K562 (cell line): ENCODE measurements at regions not wholly inside any gene's neighbourhood (a gene's known extent, or its start where the extent isn't known, plus 50 kb on each side); places are given as distances from the start of the nearest gene placed in this dataset.

Experiments
- ATAC-seq: fragments of 200-7000 bp; cut with Tn5 transposase; 3 replicates; pipeline ENCODE4 v1.9.1; 2020; ENCODE audit warnings: moderate library complexity
- BruUV-seq: library from RNA; stranded (reverse); fragments of 400-500 nt; replicated peaks from 2 replicates; lab custom pipeline; 2021; lab: Mats Ljungman, UMichigan
- CTCF ChIA-PET: fragments of 300-600 bp; formaldehyde crosslinking; extraction: SDS; loops from one replicate; lab custom pipeline; 2021; ENCODE audit warnings: low intra/inter-chr PET ratio; lab: Yijun Ruan, JAX
- POLR2A ChIA-PET: fragments of 300-600, 350-650 bp; sonication (Branson Sonifier 250); formaldehyde crosslinking; extraction: SDS; loops from one replicate; lab custom pipeline; 2021; ENCODE audit warnings: antibody characterized with exemption, inconsistent platforms; lab: Yijun Ruan, JAX
- DNase-seq, 4 experiments: peaks; one replicate each; pipeline versions ENCODE4 v3.0.0 to v3.0.0-alpha.2; 2011 to 2018; ENCODE audit warnings: low spot score in 3 of 4, mixed read lengths in 3 of 4; ENCODE audit errors: extremely low read depth in 1 of 4
- FAIRE-seq: peaks from 2 replicates; lab custom pipeline; 2011; peaks lifted over from hg19 to GRCh38; lab: Jason Lieb, UNC
- H2AFZ ChIP-seq: 2 replicates; pipeline ENCODE4 v1.6.0; 2011; ENCODE audit warnings: low read depth, low read length, control low read depth, inconsistent platforms
- H3K27ac ChIP-seq: fragments of 200-600 bp; 3 replicates; pipeline ENCODE4 v1.8.0; 2011; ENCODE audit warnings: low read depth, mild to moderate bottlenecking, control low read depth, inconsistent platforms, low read length, moderate library complexity, mixed read lengths; ENCODE audit errors: extremely low read depth
- H3K27me3 ChIP-seq, 2 experiments: fragments of 300-600 bp in 1 of 2; 2 replicates in 1 of 2; 3 replicates in 1 of 2; pipeline versions ENCODE4 v1.6.0 to v1.8.0; 2011; ENCODE audit warnings: inconsistent platforms in 2 of 2, low read length in 2 of 2, mild to moderate bottlenecking in 1 of 2, mixed read lengths in 1 of 2, moderate library complexity in 1 of 2; ENCODE audit not compliant: control insufficient read depth in 2 of 2, insufficient read depth in 2 of 2
- H3K36me3 ChIP-seq: fragments of 300-600 bp; 3 replicates; pipeline ENCODE4 v1.8.0; 2011; ENCODE audit warnings: mild to moderate bottlenecking, low read length, inconsistent platforms; ENCODE audit not compliant: control insufficient read depth, insufficient read depth
- H3K4me1 ChIP-seq, 2 experiments: fragments of 200-600 bp in 1 of 2; replicated peaks in 1 of 2; 2 replicates in 1 of 2; 3 replicates in 1 of 2; pipeline versions ENCODE4 v1.5.1 to v1.8.0; 2011; ENCODE audit warnings: inconsistent platforms in 2 of 2, low read length in 2 of 2, mild to moderate bottlenecking in 1 of 2, mixed read lengths in 1 of 2, moderate library complexity in 1 of 2; ENCODE audit not compliant: control insufficient read depth in 2 of 2, insufficient read depth in 2 of 2
- H3K4me2 ChIP-seq: 2 replicates; pipeline ENCODE4 v1.6.1; 2011; ENCODE audit warnings: low read length, control low read depth, inconsistent platforms, mixed read lengths; ENCODE audit not compliant: insufficient read depth
- H3K4me3 ChIP-seq: fragments of 200-600 bp; sonication (generic), shearing (Covaris generic); 2 replicates; pipeline ENCODE4 v1.5.1; 2016; ENCODE audit warnings: control low read depth, inconsistent platforms
- H3K79me2 ChIP-seq: fragments of 200-600 bp; 3 replicates; pipeline ENCODE4 v1.8.0; 2011; ENCODE audit warnings: low read length, inconsistent platforms; ENCODE audit not compliant: control insufficient read depth, insufficient read depth
- H3K9ac ChIP-seq, 2 experiments: 2 replicates each; pipeline versions ENCODE4 v1.6.0 to v1.6.1; 2011; ENCODE audit warnings: low read depth in 2 of 2, low read length in 2 of 2, control low read depth in 1 of 2, inconsistent platforms in 1 of 2, mild to moderate bottlenecking in 1 of 2, mixed read lengths in 1 of 2; ENCODE audit not compliant: insufficient read depth in 1 of 2
- H3K9me1 ChIP-seq: one replicate; pipeline ENCODE4 v1.6.0; 2011; ENCODE audit warnings: inconsistent platforms, mild to moderate bottlenecking, low read length, moderate library complexity; ENCODE audit not compliant: control insufficient read depth, insufficient read depth
- H3K9me3 ChIP-seq: replicated peaks from 2 replicates; pipeline ENCODE4 v1.5.1; 2011; ENCODE audit warnings: low read depth, low read length, inconsistent platforms; ENCODE audit not compliant: control insufficient read depth, insufficient read depth
- H4K20me1 ChIP-seq: replicated peaks from 2 replicates; pipeline ENCODE4 v1.6.1; 2011; ENCODE audit warnings: low read length, inconsistent platforms, mixed read lengths; ENCODE audit not compliant: control insufficient read depth, insufficient read depth
- COPS2 ChIP-seq: fragments of 450-650 bp; conservative IDR thresholded peaks from 2 replicates; pipeline ENCODE4 v1.6.1; 2016; ENCODE audit warnings: mild to moderate bottlenecking, moderate library complexity
- DNMT1 ChIP-seq: fragments of 450-650 bp; IDR thresholded peaks from 2 replicates; pipeline ENCODE4 v1.6.1; 2016; ENCODE audit warnings: antibody characterized with exemption, mild to moderate bottlenecking
- GABPB1 ChIP-seq: sonication (generic); formaldehyde crosslinking; IDR thresholded peaks from 2 replicates; pipeline ENCODE4 v1.8.0; 2022; ENCODE audit warnings: mild to moderate bottlenecking, missing genetic modification reagents
- HDAC6 ChIP-seq: IDR thresholded peaks from 2 replicates; pipeline ENCODE4 v1.6.1; 2012; ENCODE audit warnings: low read depth, mild to moderate bottlenecking, control low read depth, inconsistent platforms, low read length, moderate library complexity
- HMG20B ChIP-seq: fragments of 250-450 bp; sonication (Bioruptor Pico); IDR thresholded peaks from 2 replicates; pipeline ENCODE4 v1.5.0; 2021; ENCODE audit warnings: mild to moderate bottlenecking
- NFYB ChIP-seq: IDR thresholded peaks from 2 replicates; pipeline ENCODE4 v1.6.1; 2011; ENCODE audit warnings: mild to moderate bottlenecking, moderate library complexity; ENCODE audit not compliant: insufficient read length; ENCODE audit errors: extremely low read depth
- SPI1 ChIP-seq: IDR thresholded peaks from 2 replicates; pipeline ENCODE4 v1.6.1; 2011; ENCODE audit warnings: low read depth, low read length, control low read depth, borderline replicate concordance
- SRSF3 ChIP-seq: fragments of 200-400 bp; formaldehyde crosslinking; IDR thresholded peaks from 2 replicates; pipeline ENCODE4 v1.6.1; 2016; ENCODE audit warnings: mild to moderate bottlenecking, low read length, moderate library complexity; ENCODE audit not compliant: insufficient read depth
- TFAM ChIP-seq: fragments of 250-450 bp; sonication (Bioruptor Pico); conservative IDR thresholded peaks from 2 replicates; pipeline ENCODE4 v1.5.0; 2021; ENCODE audit warnings: mild to moderate bottlenecking, moderate library complexity
- ZNF184 ChIP-seq: sonication (generic); formaldehyde crosslinking; IDR thresholded peaks from 2 replicates; pipeline ENCODE4 v1.5.0; 2020; ENCODE audit warnings: missing genetic modification reagents
- ZNF707 ChIP-seq: fragments of 250-450 bp; sonication (Bioruptor Pico); conservative IDR thresholded peaks from 2 replicates; pipeline ENCODE4 v1.8.0; 2022; ENCODE audit warnings: inconsistent platforms, mild to moderate bottlenecking, moderate library complexity
- WGBS: fragments of 100-300 bp; shearing (Covaris generic); methylation state at CpG from one replicate; pipeline ENCODE4 v1.1.6; 2016; ENCODE audit warnings: low coverage, mixed read lengths; ENCODE audit not compliant: insufficient coverage; ENCODE audit errors: missing lambda C conversion rate; 5-methylcytosine and 5-hydroxymethylcytosine counted together
- in situ Hi-C: fragments of 300-500 bp; cut with MboI; formaldehyde crosslinking; loops from 4 replicates; pipeline ENCODE4 v1.15.0; 2018; ENCODE audit warnings: inconsistent platforms, mixed read lengths
- intact Hi-C: fragments of 100-400 bp; cut with micrococcal nuclease; formaldehyde crosslinking; loops from 2 replicates; pipeline ENCODE4 v1.14.2; 2022
- TF ChIP-seq, protein P1 (sequence below): IDR thresholded peaks from 2 replicates; pipeline ENCODE4 v1.6.1; 2011; ENCODE audit warnings: borderline replicate concordance, low read depth, mild to moderate bottlenecking, moderate library complexity, low read length; ENCODE audit not compliant: insufficient read depth, poor library complexity, severe bottlenecking

- TF ChIP-seq ZNF184 (CRISPR knock-in tag) = no peak
Measured at GRCh38 chr3:71859123-71859519, 74.2 kb upstream of the PROK2 start (continued).

DNA sequence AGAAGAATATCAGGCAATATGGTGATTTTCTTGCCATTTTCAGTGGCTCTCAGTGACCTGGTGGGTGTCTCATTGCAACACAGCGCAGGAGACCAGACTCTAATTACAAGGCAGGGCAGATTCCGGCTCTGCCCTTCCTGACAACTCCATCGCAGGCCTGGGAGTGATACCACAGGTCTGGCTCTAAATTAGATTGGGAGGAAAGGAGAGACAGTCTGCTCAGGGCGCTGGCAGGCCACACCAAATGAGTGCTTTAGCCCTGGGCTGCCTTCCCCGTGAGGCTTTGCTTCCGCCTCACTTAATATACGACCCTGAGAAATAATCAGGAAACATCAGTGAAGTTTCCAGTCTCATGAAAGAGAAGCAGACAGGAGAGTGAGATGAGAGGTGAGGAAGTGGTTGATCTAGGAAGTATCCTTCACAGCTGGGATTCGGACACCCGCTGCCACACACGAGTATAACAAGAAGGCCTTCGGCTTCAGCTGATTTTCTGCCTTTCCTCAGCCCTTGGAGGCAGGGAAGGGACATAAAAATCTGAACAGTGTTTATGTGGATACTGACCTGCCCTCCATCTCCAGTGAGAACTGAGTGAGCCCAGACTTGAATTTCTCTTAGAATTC lies 73.7 kb upstream of the PROK2 start:
- Histone ChIP-seq H3K4me1 (no peaks in the 10 kb centered on the region), H3K27ac (no peak overlapping the region), H2AFZ (no peak overlapping the region), H3K9ac (no peak overlapping the region), H4K20me1 (no peaks in the 10 kb centered on the region), H3K4me3 (no peak overlapping the region), H3K9me1 (no peaks in the 10 kb centered on the region), H3K9me3 (no peaks in the 10 kb centered on the region), H3K27me3 (peaks cover 4 to 17% of the 10 kb centered on the region in 2 experiments; a peak in 3 of 5 replicates), H3K36me3 (no peaks in the 10 kb centered on the region), H3K4me2 (no peak overlapping the region), H3K79me2 (no peaks in the 10 kb centered on the region)
- no peak for TF ChIP-seq DNMT1
- peak; percentile 7; the same call in 1 of the 2 replicates for TF ChIP-seq SPI1
- ChIA-PET POLR2A (interaction anchor here (0.7 kb wide), 1 partner anchor 109 kb away, joined by 6 read pairs; no protein-coding TSS in a partner anchor), CTCF (interaction anchor here (0.7 to 1.3 kb wide), 4 partner anchors 128 to 589 kb away, joined by 3 to 8 read pairs (median 3); no protein-coding TSS in a partner anchor)
- no TSS peak for BruUV-seq
- intact Hi-C loops (loop anchor here (2.0 to 5.0 kb wide), 2 partner anchors 130 to 146 kb away; no protein-coding TSS in a partner anchor), in situ Hi-C loops (no loop called here)
- ATAC-seq (no peak), FAIRE-seq (no peak), DNase-seq (no peak)
- WGBS = 31% methylated on average over 11 of the region's 11 CpGs

- Histone ChIP-seq H3K4me2 (no peak overlapping the region), H3K9me1 (no peaks in the 10 kb centered on the region), H3K4me1 (no peaks in the 10 kb centered on the region), H4K20me1 (no peaks in the 10 kb centered on the region), H3K9me3 (no peaks in the 10 kb centered on the region), H3K9ac (no peak overlapping the region), H3K79me2 (no peaks in the 10 kb centered on the region), H3K27ac (no peak overlapping the region), H3K27me3 (peaks cover 10 to 24% of the 10 kb centered on the region in 2 experiments; a peak in 3 of 5 replicates), H2AFZ (no peak overlapping the region), H3K4me3 (no peak overlapping the region), H3K36me3 (no peaks in the 10 kb centered on the region)
- intact Hi-C loops (loop anchor here (2.0 to 5.0 kb wide), 2 partner anchors 129 to 146 kb away; no protein-coding TSS in a partner anchor), in situ Hi-C loops (no loop called here)
- WGBS = 0% methylated on average over 3 of the region's 3 CpGs
- ChIA-PET CTCF (interaction anchor here (0.8 kb wide), 1 partner anchor 128 kb away, joined by 3 read pairs; no protein-coding TSS in a partner anchor), POLR2A (no interaction called here)
- ATAC-seq (no peak), FAIRE-seq (no peak), DNase-seq (no peak)
- no TSS peak for BruUV-seq
- TF ChIP-seq, protein P1, sequence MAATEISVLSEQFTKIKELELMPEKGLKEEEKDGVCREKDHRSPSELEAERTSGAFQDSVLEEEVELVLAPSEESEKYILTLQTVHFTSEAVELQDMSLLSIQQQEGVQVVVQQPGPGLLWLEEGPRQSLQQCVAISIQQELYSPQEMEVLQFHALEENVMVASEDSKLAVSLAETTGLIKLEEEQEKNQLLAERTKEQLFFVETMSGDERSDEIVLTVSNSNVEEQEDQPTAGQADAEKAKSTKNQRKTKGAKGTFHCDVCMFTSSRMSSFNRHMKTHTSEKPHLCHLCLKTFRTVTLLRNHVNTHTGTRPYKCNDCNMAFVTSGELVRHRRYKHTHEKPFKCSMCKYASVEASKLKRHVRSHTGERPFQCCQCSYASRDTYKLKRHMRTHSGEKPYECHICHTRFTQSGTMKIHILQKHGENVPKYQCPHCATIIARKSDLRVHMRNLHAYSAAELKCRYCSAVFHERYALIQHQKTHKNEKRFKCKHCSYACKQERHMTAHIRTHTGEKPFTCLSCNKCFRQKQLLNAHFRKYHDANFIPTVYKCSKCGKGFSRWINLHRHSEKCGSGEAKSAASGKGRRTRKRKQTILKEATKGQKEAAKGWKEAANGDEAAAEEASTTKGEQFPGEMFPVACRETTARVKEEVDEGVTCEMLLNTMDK = no peak
- TF ChIP-seq GABPB1 (no peak), ZNF707 (CRISPR knock-in tag) (no peak), HDAC6 (no peak), NFYB (no peak), COPS2 (no peak), SRSF3 (no peak), TFAM (CRISPR knock-in tag) (no peak), HMG20B (CRISPR knock-in tag) (no peak)
Measured at GRCh38 chr3:71857956-71858355, 73.0 kb upstream of the PROK2 start.
